SIG-M5 treated with dmso at 0.1 percent for 504 hours (cell line): ENCODE measurements at regions not wholly inside any gene's neighbourhood (a gene's known extent, or its start where the extent isn't known, plus 50 kb on each side); places are given as distances from the start of the nearest gene placed in this dataset.
"Not testable (repeated sequence)": the region's sequence is repeated elsewhere in the genome, so short reads cannot be mapped to it uniquely, and the experiment has no call there.

Experiments
- DNase-seq: peaks from one replicate; lab custom pipeline; 2025; ENCODE audit not compliant: unreplicated experiment; lab: John Stamatoyannopoulos, UW

GRCh38 chr4:55251342-55251741 lies 94.7 kb upstream of the SRD5A3 start:
- DNase-seq = no peak

- DNase-seq = no peak
Measured at GRCh38 chr4:55251896-55252295, 94.1 kb upstream of the SRD5A3 start.

GRCh38 chr4:55253948-55254593 lies 92.0 kb upstream of the SRD5A3 start:
- no peak for DNase-seq

- no peak for DNase-seq
Measured at GRCh38 chr4:55255179-55255578, 90.9 kb upstream of the SRD5A3 start.

GRCh38 chr4:55256787-55257186 lies 89.3 kb upstream of the SRD5A3 start:
- no peak for DNase-seq

- DNase-seq = no peak
Measured at GRCh38 chr4:55258152-55258865, 87.7 kb upstream of the SRD5A3 start.

- no peak for DNase-seq
Measured at GRCh38 chr4:55259294-55259693, 86.7 kb upstream of the SRD5A3 start.

- DNase-seq = no peak
Measured at GRCh38 chr4:55269470-55269869, 76.6 kb upstream of the SRD5A3 start.

- DNase-seq = no peak
Measured at GRCh38 chr4:55269995-55270394, 76.0 kb upstream of the SRD5A3 start.

GRCh38 chr4:55270481-55270880 lies 75.6 kb upstream of the SRD5A3 start:
- no peak for DNase-seq

GRCh38 chr4:55272102-55272501 lies 73.9 kb upstream of the SRD5A3 start:
- DNase-seq = no peak

GRCh38 chr4:55272589-55272988 lies 73.5 kb upstream of the SRD5A3 start:
- DNase-seq = no peak

- DNase-seq = no peak
Measured at GRCh38 chr4:55277011-55277410, 69.0 kb upstream of the SRD5A3 start.

- DNase-seq = no peak
Measured at GRCh38 chr4:55278316-55278715, 67.7 kb upstream of the SRD5A3 start.

GRCh38 chr4:55280474-55280873 lies 65.6 kb upstream of the SRD5A3 start:
- DNase-seq = not testable (repeated sequence)

- DNase-seq = not testable (repeated sequence)
Measured at GRCh38 chr4:55281118-55281683, 64.8 kb upstream of the SRD5A3 start.

- no peak for DNase-seq
Measured at GRCh38 chr4:55284331-55284730, 61.7 kb upstream of the SRD5A3 start.

GRCh38 chr4:55291227-55291640 lies 54.8 kb upstream of the SRD5A3 start:
- no peak for DNase-seq

GRCh38 chr4:55296096-55296495 lies 49.9 kb upstream of the SRD5A3 start:
- no peak for DNase-seq
